ENCODE measurements at regions not wholly inside any gene's neighbourhood (a gene's known extent, or its start where the extent isn't known, plus 50 kb on each side); places are given as distances from the start of the nearest gene placed in this dataset.

GRCh38 chr10:10702211-10702610 is 315.5 kb upstream of the CELF2 start:
- TF ChIP-seq CTCF (IDR thresholded peaks at IDR 0.05; ENCODE audit: low read depth, low read length, poor library complexity, severe bottlenecking) = no peak
- TF ChIP-seq EZH2phosphoT487 (IDR thresholded peaks at IDR 0.05; ENCODE audit: borderline replicate concordance, low read length) = no peak

Measured in DOHH2 (cell line).